ENCODE measurements at regions not wholly inside any gene's neighbourhood (a gene's known extent, or its start where the extent isn't known, plus 50 kb on each side); places are given as distances from the start of the nearest gene placed in this dataset.

DNA sequence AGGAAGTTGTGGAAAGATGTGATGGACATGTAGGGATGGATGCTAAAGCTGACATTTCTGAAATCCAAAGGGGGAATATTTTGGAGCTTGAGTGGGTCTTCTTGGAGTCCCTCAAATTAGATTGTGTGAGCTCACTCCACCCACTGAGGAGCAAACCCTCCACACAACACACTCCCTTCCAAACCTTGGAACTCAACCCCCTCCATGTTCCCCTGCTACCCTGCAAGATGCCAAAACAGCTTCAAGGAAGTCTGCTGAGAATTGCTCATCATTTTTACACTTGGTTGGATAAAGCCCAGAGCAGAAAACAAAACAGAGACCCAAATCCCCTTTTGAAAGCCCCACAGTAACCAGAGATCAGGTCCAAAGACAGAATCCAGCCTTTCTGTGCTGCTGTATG, 103.3 kb upstream of the ERCC4 start:
- Histone ChIP-seq H4K5ac (ENCODE audit: low read depth, low read length) (no peak overlapping the region), H4K8ac (ENCODE audit: low read depth in 2 of 2, low read length in 2 of 2) (no peak overlapping the region), H2BK5ac (ENCODE audit: low read depth, low read length, poor library complexity, severe bottlenecking) (no peak overlapping the region), H3K9me3 (ENCODE audit: control insufficient read depth, insufficient read depth, low read length) (0 out of 2 replicates have a peak, but pooled peaks cover 2% of the 10 kb centered on the region), H3K79me1 (ENCODE audit: low read depth in 1 of 2, low read length in 2 of 2) (no peaks in the 10 kb centered on the region), H3K27me3 (ENCODE audit: control insufficient read depth, insufficient read depth, low read length) (no peaks in the 10 kb centered on the region), H3K9me1 (ENCODE audit: insufficient read depth, low read length) (no peaks in the 10 kb centered on the region), H2BK20ac (ENCODE audit: low read depth, low read length) (no peak overlapping the region), H3K4me3 (ENCODE audit: insufficient read depth, low read depth, low read length) (no peak overlapping the region), H2AK9ac (replicated peaks; ENCODE audit: low read depth, low read length, poor library complexity) (no peak overlapping the region), H3K18ac (ENCODE audit: low read depth, low read length) (no peak overlapping the region), H4K20me1 (ENCODE audit: insufficient read depth, low read length) (no peaks in the 10 kb centered on the region), H3K4me2 (ENCODE audit: low read depth, low read length) (no peak overlapping the region), H2AFZ (replicated peaks; ENCODE audit: low read length, poor library complexity) (no peak overlapping the region), H3K4me1 (ENCODE audit: control insufficient read depth, insufficient read depth, low read length) (no peaks in the 10 kb centered on the region), H3K23ac (ENCODE audit: low read depth, low read length) (no peak overlapping the region), H3K14ac (replicated peaks; ENCODE audit: low read depth, low read length) (no peak overlapping the region), H2AK5ac (ENCODE audit: low read depth, low read length) (no peak overlapping the region), H3K56ac (ENCODE audit: extremely low read depth, insufficient read depth, low read length) (no peak overlapping the region), H3K4ac (ENCODE audit: low read depth, low read length) (no peak overlapping the region), H2BK120ac (ENCODE audit: low read depth, low read length) (no peak overlapping the region), H2BK15ac (ENCODE audit: low read depth, low read length) (no peak overlapping the region), H3K36me3 (ENCODE audit: control insufficient read depth, insufficient read depth, low read length) (no peaks in the 10 kb centered on the region), H3K9ac (ENCODE audit: low read depth, low read length) (no peak overlapping the region), H4K91ac (ENCODE audit: insufficient read depth, low read depth, low read length) (no peak overlapping the region), H3K27ac (ENCODE audit: insufficient read depth, low read length) (no peak overlapping the region)
- TF ChIP-seq MXI1 (IDR thresholded peaks at IDR 0.05; ENCODE audit: borderline replicate concordance, low read depth, low read length) (no peak), NFE2L2 (IDR thresholded peaks at IDR 0.05; ENCODE audit: low read depth, low read length) (no peak), MAZ (IDR thresholded peaks at IDR 0.05; ENCODE audit: borderline replicate concordance, low read depth, low read length) (no peak)
- POLR2A ChIA-PET (ENCODE audit: unreplicated experiment), result no interaction called here
- intact Hi-C loops (cut with micrococcal nuclease) (no loop called here), dilution Hi-C loops (cut with HindIII; ENCODE audit: low sequenced_read_pairs, unreplicated experiment) (no loop called here), in situ Hi-C loops (cut with MboI; ENCODE audit: low sequenced_read_pairs) (no loop called here)
- DNase-seq (no peak), ATAC-seq (ENCODE audit: low read depth) (no peak)
- BruUV-seq (replicated peaks), result no TSS peak
- CTCF ChIA-PET, result no interaction called here

All from IMR-90 (cell line).